NCI-H2196 treated with DMSO at 0.1 percent for 48 hours (cell line): ENCODE measurements at regions not wholly inside any gene's neighbourhood (a gene's known extent, or its start where the extent isn't known, plus 50 kb on each side); places are given as distances from the start of the nearest gene placed in this dataset.

Source experiments
- DNase-seq: peaks from one replicate; lab custom pipeline; 2025; ENCODE audit not compliant: unreplicated experiment; lab: John Stamatoyannopoulos, UW

GRCh38 chr3:161989012-161989411, 492.4 kb downstream of the OTOL1 start:
- no peak for DNase-seq

DNA sequence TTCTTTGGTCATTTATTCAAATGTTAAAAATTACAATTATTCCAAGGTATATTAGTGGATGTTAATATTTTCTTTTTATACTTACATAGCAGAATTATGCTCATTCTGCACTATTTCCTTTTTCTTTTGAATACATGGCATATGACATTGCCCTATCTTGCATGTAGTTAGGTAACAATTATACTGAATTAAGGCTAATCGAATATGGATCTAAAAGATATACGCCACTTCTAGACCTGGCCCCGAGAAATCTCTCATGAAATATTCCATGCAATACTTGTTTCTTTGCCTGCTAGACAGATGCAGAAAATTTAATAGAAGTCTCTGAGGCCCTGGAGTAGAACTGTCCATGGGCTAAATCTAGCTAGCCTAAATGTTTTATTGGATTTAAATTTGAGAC, 493.4 kb downstream of the OTOL1 start:
- no peak for DNase-seq

- no peak for DNase-seq
These were observed 495.4 kb downstream of the OTOL1 start for GRCh38 chr3:161991901-161992540.

- no peak for DNase-seq
These were observed 503.2 kb downstream of the OTOL1 start for GRCh38 chr3:161999846-162000245.

DNA sequence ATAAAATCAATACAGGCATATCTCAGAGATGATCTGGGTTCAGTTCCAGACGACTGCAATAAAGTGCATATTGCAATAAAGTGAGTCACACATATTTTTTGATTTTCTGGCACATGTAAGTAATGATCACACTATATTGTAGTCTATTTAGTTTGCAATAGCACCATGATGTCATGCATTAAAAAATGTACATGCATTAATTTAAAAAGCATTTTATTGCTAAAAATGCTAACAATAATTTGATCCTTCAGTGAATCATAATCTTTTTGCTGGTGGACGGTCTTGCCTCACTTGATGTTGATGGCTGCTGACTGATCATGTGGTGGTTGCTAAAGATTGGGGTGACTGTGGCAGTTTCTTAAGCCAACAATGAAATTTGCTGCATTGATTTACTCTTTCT, 511.1 kb downstream of the OTOL1 start:
- no peak for DNase-seq

DNA sequence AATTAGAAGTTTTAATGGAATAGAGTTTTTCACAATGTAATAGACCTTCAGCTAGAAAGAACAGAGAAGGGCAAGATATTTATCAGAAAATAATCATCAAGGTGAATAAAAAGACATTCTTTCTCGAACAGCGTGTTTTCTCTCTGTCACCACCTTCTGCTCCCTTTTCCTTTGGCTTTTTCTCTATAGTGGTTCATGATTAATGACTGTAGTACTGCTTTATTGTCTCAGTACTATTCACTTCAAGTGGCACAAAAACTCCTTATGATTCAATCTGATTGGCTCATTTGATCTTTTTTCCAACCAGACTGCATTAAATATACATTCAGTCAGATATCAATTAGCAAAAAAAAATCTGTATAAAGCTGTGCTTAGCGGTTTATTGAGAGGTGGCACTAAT, 516.0 kb downstream of the OTOL1 start:
- no peak for DNase-seq

GRCh38 chr3:162014284-162014683, 517.7 kb downstream of the OTOL1 start:
- no peak for DNase-seq

DNA sequence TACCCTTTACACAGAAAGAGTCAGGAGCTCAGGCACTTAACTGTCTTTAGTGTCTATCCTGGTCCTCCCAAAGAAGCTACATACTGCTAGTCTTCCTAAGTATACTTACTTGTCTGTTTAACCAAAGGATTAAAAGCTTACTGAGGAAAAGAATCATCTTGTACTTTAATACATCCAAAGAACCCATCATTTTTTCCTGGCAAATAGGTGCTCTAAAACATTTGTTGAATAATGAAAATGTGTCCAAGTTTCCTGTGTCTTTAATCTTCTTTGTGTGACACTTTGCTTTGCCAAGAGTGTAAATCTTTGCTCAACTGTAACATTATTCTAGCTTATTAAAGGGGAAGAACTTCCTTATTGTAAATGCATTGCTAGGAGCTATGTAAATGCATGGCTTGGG, 519.2 kb downstream of the OTOL1 start:
- no peak for DNase-seq

DNA sequence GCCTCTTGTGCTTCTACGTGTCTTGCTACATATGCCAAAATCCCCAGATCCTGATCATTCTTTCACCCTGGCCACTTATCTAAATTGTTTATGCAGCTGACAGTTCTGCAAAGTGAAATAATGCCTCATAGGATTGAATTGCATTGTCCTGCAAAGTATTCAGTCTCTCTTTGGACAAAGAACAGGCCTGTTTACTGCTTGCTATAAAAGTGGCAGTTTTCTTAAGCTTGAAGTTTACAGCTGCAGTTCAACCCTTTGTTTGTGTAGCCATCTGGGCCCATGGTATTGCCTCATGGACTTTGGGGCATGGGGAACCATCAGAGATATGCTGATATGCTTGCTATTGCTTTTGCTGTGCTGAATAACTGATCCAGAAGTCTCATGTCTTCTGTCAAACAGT, 523.2 kb downstream of the OTOL1 start:
- no peak for DNase-seq

DNA sequence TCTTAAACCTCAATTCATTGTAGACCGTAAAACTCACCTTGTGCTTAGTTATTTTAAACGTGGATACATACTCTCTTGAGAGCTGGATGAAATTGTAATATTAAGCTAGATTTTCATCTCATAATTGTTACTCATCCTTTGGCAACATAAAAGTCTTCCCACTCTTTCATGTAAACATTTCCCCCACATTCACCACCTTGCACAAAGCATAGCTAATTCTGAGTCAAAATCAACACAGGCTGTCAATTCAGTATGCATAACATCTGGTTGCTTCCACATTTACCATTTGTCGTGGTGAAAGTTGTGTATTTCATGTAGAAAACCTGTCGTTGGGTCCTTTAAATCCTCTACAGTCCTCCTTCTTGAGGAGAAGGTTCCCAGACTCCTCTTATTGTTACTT, 524.6 kb downstream of the OTOL1 start:
- DNase-seq: no peak

- no peak for DNase-seq
These were observed 526.3 kb downstream of the OTOL1 start for GRCh38 chr3:162022911-162023310.

DNA sequence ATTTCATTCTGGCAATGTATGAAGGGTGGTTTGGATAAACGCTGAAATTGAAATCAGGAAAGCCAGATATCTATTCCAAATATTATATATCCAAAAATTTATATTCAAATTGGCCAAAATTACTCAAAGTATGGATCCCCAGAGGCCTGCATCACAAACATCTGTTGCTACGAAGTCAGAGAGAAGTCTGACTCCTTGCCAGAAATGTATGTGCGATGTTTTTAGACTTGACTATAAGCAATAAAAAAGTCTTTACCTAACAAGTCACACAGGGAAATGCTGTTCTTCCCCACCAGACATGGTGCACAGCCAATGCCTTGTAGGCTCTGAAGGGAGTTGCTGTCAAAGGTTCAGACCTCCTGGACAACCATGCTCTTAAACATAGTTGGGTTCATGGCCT, 533.1 kb downstream of the OTOL1 start:
- no peak for DNase-seq

- no peak for DNase-seq
These were observed 537.8 kb downstream of the OTOL1 start for GRCh38 chr3:162034368-162034767.

GRCh38 chr3:162041622-162042021, 545.0 kb downstream of the OTOL1 start:
- no peak for DNase-seq

- DNase-seq: no peak
These were observed 556.0 kb downstream of the OTOL1 start for GRCh38 chr3:162052636-162053035.

DNA sequence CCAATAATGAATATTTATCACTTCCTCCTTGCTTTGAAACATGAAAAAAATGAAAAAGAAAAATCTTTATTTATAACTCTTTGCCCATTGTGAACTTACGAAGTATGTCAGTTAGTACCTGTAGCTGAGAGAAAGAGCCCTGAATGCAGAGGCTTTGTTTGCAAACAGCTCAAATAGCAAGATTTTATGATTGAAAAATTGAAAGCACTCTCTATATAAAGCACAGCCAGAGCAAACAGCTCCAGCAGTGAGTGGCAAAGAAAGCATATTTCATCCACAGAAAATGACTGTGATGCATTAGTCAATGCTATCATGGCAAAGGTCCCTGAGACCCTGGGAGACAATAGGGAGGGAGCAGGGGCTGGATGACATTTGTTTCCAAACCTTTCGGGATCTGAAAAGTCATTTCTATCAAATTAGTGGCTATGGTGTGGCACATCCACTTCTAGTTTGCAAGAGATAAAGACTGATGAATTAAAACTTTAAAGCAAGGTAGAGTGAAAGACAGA, 576.1 kb downstream of the OTOL1 start:
- DNase-seq: no peak

- DNase-seq: no peak
These were observed 576.9 kb downstream of the OTOL1 start for GRCh38 chr3:162073422-162073975.

DNA sequence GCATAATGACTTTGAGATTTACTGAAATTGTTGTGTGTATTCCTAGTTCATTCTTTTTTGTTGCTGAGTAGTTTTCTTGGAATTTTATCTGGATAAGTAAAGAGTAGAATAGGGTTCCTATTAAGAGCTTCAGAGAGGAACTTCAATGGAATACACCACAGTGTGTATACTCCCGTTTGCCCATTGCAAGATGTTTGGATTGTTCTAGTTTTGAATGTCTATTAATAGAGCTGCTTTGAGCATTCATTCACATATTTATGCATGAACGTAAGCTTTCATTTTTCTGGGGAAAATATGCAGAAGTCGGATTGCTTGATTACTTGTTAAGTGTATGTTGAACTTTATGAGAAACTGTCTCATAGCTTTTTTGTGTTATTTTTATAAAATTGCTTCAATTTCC, 580.5 kb downstream of the OTOL1 start:
- DNase-seq: no peak

DNA sequence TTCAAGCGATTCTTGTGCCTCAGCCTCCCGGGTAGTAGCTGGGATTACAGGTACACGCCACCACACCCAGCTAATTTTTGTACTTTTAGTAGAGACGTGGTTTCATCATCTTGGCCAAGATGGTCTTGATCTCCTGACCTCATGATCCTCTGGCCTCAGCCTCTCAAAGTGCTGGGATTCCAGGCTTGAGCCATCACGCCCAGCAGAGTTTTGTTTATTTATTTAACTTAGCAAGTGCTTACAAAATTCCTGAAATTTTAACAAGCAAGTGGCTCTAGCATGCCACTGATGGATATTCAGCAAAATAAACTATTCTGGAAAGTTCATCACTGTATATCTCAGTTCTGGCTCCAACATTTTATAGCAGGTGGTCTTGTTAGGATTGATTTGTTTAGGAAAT, 585.9 kb downstream of the OTOL1 start:
- no peak for DNase-seq

- DNase-seq: no peak
These were observed 590.8 kb downstream of the OTOL1 start for GRCh38 chr3:162087361-162087760.

DNA sequence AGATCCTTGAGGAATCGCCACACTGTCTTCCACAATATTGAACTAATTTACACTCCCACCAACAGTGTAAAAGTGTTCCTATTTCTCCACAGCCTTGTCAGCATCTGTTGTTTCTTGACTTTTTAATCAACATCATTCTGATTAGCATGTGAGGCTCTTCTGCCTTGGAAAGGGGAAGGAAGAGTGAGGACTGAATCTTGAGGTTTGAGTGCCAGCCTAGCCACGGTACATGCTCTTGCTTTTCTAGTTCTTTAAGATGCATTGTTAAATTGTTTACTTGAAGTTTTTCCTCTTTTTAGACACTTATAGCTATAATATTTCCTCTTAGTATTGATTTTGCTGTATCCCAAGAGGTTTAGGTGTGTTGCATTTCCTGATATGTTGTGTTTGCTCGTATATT, 596.1 kb downstream of the OTOL1 start:
- no peak for DNase-seq

DNA sequence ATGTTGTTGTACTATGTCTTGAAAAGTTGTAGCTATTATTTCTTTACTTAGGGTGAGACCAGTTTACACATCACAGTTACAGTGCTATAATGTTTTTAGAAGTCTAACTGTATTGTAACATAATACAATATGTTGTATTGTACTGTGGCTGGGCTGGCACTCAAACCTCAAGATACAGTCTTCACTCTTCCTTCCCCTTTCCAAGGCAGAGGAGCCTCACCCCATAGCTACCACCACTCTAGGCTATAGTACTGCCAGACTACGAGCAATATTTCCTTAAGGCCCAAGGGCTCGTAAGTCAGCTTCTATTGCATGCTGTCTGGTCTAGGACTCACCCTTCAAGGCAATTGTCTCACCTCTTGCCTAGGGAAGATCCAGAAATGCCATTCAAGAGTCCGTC, 597.7 kb downstream of the OTOL1 start:
- DNase-seq: no peak

- DNase-seq: no peak
These were observed 600.3 kb downstream of the OTOL1 start for GRCh38 chr3:162096874-162097273.
